ENCODE measurements at regions not wholly inside any gene's neighbourhood (a gene's known extent, or its start where the extent isn't known, plus 50 kb on each side); places are given as distances from the start of the nearest gene placed in this dataset.
"Not testable (repeated sequence)": the region's sequence is repeated elsewhere in the genome, so short reads cannot be mapped to it uniquely, and the experiment has no call there.

DNA sequence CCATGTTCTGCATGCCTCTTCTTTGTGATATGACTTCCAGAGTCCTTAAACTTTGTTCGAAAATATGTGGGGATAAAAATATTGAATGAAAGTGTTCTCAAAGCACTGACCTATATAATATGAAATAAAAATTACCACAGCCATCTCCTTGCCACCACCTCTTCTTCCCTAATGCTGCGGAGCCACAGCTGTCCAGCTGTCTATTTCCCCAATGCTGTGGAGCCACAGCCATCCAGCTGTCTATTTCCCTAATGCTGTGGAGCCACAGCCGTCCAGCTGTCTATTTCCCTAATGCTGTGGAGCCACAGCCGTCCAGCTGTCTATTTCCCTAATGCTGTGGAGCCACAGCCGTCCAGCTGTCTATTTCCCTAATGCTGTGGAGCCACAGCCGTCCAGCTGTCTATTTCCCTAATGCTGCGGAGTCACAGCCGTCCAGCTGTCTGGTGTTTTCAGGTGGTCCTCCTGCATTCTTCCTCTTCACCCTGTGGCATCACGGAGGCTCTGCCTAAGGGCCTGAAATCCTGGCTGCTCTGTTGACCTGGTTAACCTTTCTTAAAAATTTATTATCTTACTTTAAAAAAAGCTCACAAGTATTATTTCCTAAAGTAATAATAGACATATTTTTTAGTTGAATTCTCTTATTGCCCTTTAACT is 266.1 kb upstream of the MEX3C start:
- Histone ChIP-seq H3K4me1 (no peaks in the 10 kb centered on the region), H3K36me3 (replicated peaks) (no peaks in the 10 kb centered on the region), H3K4me3 (no peak overlapping the region), H3K27me3 (ENCODE audit: low read depth) (no peaks in the 10 kb centered on the region), H3K9me3 (no peaks in the 10 kb centered on the region)
- DNase-seq (ENCODE audit: low spot score in 2 of 2): no peak
- in situ Hi-C loops (cut with MboI; ENCODE audit: low sequenced_read_pairs): no loop called here

DNA sequence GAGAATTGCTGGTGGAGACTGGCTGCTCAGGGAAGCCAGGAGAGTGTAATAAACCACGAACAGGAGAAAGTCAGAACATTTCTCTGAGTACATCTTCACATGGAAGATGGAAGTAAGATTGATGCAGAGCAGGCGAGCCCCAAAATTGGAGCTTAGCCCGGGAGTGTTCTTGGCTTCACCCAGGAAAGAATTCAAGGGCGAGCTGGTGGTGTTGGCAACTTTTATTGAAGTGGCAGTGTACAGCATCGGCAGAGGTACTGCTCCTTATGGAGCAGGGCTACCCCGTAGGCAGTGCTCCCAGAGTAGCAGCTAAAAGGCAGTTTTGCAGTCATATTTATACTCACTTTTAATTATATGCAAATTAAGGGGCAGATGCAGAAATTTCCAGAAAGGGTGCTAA is 281.4 kb upstream of the MEX3C start:
- no peaks in the 10 kb centered on the region for H3K27me3 ChIP-seq (ENCODE audit: low read depth)
- no peak for DNase-seq (ENCODE audit: low spot score in 2 of 2)
- in situ Hi-C loops (cut with MboI; ENCODE audit: low sequenced_read_pairs): no loop called here
- H3K4me1 ChIP-seq: no peaks in the 10 kb centered on the region
- no peak overlapping the region for H3K4me3 ChIP-seq
- no peaks in the 10 kb centered on the region for H3K36me3 ChIP-seq (replicated peaks)
- H3K9me3 ChIP-seq: no peaks in the 10 kb centered on the region

GRCh38 chr18:51479736-51480135 is 282.3 kb upstream of the MEX3C start:
- Histone ChIP-seq H3K27me3 (ENCODE audit: low read depth) (no peaks in the 10 kb centered on the region), H3K4me3 (no peak overlapping the region), H3K9me3 (no peaks in the 10 kb centered on the region), H3K36me3 (replicated peaks) (no peaks in the 10 kb centered on the region), H3K4me1 (no peaks in the 10 kb centered on the region)
- in situ Hi-C loops (cut with MboI; ENCODE audit: low sequenced_read_pairs): no loop called here
- no peak for DNase-seq (ENCODE audit: low spot score in 2 of 2)

DNA sequence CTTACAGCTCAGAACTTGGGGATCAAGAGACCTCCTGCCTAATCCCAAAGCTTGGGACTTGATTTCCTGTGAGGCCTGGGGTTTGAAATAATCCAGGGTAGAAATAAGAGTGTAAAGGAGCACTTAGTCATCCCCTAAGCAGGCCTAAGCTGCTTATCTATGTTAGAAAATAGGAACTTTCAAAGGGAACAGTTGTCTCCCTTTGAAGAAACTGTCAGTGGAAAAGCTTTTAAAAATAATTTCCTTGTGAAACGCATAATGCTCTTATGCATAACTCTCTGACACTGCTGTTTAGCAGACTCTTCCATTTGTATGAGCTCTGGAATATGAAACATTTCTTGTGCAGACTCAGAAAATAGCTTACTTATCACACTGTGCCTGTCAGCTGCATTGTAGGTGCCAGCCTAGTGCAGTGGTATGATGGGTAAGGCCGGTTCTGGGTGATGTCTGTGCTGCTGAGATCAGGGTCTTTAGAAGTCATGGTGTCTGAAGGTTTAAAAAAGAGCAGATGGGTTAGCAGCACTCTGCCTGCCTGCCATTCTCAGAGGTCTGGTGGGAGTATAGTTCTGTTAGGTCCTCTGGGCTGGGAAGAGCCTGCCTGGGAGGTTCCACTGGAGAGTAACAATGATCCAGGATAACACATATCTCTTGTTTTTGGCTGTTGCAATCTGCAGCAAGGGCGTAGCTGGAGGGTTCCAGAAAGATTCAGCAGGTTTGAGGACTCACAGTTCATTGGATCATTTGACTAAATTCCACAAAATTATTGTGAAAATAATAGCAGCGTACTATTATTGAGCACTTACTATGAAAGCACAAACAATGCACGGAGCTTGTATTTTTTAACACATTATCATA is 283.2 kb upstream of the MEX3C start:
- in situ Hi-C loops (cut with MboI; ENCODE audit: low sequenced_read_pairs): no loop called here
- DNase-seq (ENCODE audit: low spot score in 2 of 2): no peak
- no peaks in the 10 kb centered on the region for H3K4me1 ChIP-seq
- H3K36me3 ChIP-seq (replicated peaks): no peaks in the 10 kb centered on the region
- H3K27me3 ChIP-seq (ENCODE audit: low read depth): no peaks in the 10 kb centered on the region
- H3K9me3 ChIP-seq: no peaks in the 10 kb centered on the region
- H3K4me3 ChIP-seq: no peak overlapping the region

GRCh38 chr18:51486735-51487366 is 289.4 kb upstream of the MEX3C start:
- in situ Hi-C loops (cut with MboI; ENCODE audit: low sequenced_read_pairs): no loop called here
- no peak for DNase-seq (ENCODE audit: low spot score in 2 of 2)
- no peaks in the 10 kb centered on the region for H3K4me1 ChIP-seq
- H3K36me3 ChIP-seq (replicated peaks): no peaks in the 10 kb centered on the region
- no peaks in the 10 kb centered on the region for H3K9me3 ChIP-seq
- H3K27me3 ChIP-seq (ENCODE audit: low read depth): no peaks in the 10 kb centered on the region
- H3K4me3 ChIP-seq: no peak overlapping the region

DNA sequence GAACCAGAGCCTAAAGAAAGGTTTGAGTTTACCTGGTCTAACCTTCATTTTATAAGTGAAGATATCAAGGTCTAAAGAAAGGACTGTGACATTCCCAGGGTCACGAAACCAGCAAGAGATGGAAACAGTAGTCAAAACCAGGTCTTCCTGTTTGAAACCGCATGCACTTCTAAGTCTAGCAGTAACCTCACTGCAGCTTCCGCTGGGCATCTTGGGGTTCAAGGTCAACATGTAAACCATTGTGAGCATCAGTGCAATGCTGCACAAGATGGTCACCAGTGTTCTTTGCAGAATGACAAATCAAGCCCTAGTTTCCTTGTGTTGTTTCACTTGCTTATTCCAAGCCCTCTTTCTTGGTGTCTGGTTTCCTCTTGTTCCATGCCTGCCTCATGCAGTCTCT is 292.9 kb upstream of the MEX3C start:
- H3K27me3 ChIP-seq (ENCODE audit: low read depth): no peaks in the 10 kb centered on the region
- DNase-seq (ENCODE audit: low spot score in 2 of 2): no peak
- H3K4me3 ChIP-seq: no peak overlapping the region
- H3K9me3 ChIP-seq: no peaks in the 10 kb centered on the region
- in situ Hi-C loops (cut with MboI; ENCODE audit: low sequenced_read_pairs): no loop called here
- no peaks in the 10 kb centered on the region for H3K4me1 ChIP-seq
- H3K36me3 ChIP-seq (replicated peaks): no peaks in the 10 kb centered on the region

DNA sequence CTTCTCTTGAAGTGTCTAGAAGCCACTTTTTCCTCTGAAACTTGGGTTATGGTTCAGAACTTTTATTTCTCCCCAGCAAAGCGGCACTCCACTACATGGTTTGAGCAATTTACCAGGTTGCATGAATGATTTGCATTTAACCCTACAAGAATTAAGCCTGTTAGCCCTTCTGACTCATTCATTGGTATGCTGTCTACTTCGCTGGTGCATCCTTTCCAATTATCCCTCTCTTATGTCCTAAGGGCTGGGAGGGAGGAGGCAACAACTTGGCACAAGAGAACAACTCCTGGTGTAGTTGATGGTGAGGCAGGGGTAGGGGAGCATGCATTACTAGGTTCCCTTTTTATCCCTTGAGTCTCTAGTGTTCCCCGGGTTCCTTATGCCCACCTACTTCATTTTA is 293.4 kb upstream of the MEX3C start:
- no peak for DNase-seq (ENCODE audit: low spot score in 2 of 2)
- no peaks in the 10 kb centered on the region for H3K9me3 ChIP-seq
- H3K4me1 ChIP-seq: no peaks in the 10 kb centered on the region
- H3K27me3 ChIP-seq (ENCODE audit: low read depth): no peaks in the 10 kb centered on the region
- H3K4me3 ChIP-seq: no peak overlapping the region
- no peaks in the 10 kb centered on the region for H3K36me3 ChIP-seq (replicated peaks)
- in situ Hi-C loops (cut with MboI; ENCODE audit: low sequenced_read_pairs): no loop called here

DNA sequence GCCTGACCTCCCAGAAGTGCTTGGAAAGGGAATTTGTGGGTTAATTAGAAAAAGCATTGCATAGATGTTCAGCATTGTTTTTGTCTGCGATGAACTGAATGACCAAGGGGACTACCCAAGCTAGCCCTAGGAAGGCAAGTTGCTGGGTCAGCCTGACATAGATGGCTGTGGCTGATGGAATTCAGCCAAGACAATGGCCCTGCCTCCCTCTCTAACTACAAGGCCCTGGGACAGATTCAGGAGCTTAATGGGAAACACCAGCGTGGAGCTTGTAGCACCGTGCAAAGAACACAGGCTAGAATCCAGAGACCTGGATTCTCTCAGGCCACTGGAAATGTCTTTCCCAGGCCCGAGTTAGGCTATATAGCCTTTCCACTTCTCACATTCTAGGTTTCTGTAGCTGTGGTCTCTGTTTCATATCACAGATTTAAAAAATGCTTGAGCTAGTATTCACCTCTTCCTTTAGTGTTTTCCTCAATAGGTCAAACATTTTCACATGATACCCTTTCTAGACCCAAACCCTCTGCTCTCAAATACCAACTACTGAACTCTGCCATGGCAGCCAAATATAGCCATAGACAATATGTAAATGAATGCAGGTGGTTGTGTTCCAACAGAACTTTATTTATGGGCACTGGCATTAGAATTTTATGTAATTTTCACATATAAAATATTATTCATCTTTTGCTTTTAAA is 294.3 kb upstream of the MEX3C start:
- DNase-seq (ENCODE audit: low spot score in 2 of 2): no peak
- in situ Hi-C loops (cut with MboI; ENCODE audit: low sequenced_read_pairs): no loop called here
- no peaks in the 10 kb centered on the region for H3K36me3 ChIP-seq (replicated peaks)
- H3K4me1 ChIP-seq: no peaks in the 10 kb centered on the region
- H3K27me3 ChIP-seq (ENCODE audit: low read depth): no peaks in the 10 kb centered on the region
- no peaks in the 10 kb centered on the region for H3K9me3 ChIP-seq
- no peak overlapping the region for H3K4me3 ChIP-seq

DNA sequence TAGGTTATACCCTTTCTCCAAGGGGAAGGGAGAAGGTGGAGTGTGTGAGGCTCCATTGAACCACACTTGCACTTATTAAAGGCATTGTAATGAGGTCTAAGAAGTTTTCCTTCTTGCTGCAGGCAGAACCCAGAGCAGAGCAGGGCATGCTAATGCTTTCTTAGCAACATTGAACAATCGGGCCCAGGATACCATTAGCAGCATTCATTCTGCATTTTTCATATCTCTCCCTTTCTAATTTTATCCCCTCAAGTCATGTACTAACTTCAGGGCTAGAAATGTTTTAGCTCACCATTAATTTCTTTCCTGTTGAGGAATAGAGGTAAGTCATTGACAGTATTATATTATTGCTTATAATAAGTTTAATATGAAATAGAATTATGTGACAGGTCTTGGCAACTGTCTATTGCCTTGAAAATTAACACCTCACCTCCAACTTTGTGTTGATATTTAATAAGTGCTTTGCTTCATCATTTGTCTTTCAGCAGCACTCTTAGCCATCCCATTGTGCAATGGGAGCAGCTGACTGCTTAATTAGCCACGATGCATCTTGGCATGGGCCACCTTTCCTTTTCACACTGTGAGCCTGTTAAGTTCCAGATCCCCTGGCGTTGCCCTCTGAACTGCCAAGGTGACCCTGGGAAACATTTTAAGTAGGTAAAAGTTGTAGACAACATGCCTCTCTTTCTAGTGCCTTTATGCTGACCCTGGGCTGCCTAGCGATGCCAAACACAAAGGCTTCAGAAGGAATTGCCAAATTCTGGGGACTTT is 300.8 kb upstream of the MEX3C start:
- in situ Hi-C loops (cut with MboI; ENCODE audit: low sequenced_read_pairs): no loop called here
- DNase-seq (ENCODE audit: low spot score in 2 of 2): no peak
- Histone ChIP-seq H3K4me1 (no peaks in the 10 kb centered on the region), H3K4me3 (no peak overlapping the region), H3K27me3 (ENCODE audit: low read depth) (no peaks in the 10 kb centered on the region), H3K9me3 (no peaks in the 10 kb centered on the region), H3K36me3 (replicated peaks) (no peaks in the 10 kb centered on the region)

GRCh38 chr18:51503351-51503750 is 305.9 kb upstream of the MEX3C start:
- in situ Hi-C loops (cut with MboI; ENCODE audit: low sequenced_read_pairs): no loop called here

GRCh38 chr18:51506811-51507210 is 309.3 kb upstream of the MEX3C start:
- Histone ChIP-seq H3K4me1 (no peaks in the 10 kb centered on the region), H3K27me3 (ENCODE audit: low read depth) (no peaks in the 10 kb centered on the region), H3K36me3 (replicated peaks) (no peaks in the 10 kb centered on the region), H3K4me3 (no peak overlapping the region), H3K9me3 (no peaks in the 10 kb centered on the region)
- in situ Hi-C loops (cut with MboI; ENCODE audit: low sequenced_read_pairs): no loop called here
- DNase-seq (ENCODE audit: low spot score in 2 of 2): no peak

More at GRCh38 chr18:51503351-51503750, 305.9 kb upstream of the MEX3C start:
- no peak for DNase-seq (ENCODE audit: low spot score in 2 of 2)
- H3K4me1 ChIP-seq: no peaks in the 10 kb centered on the region
- no peaks in the 10 kb centered on the region for H3K27me3 ChIP-seq (ENCODE audit: low read depth)
- H3K4me3 ChIP-seq: no peak overlapping the region
- H3K36me3 ChIP-seq (replicated peaks): no peaks in the 10 kb centered on the region
- no peaks in the 10 kb centered on the region for H3K9me3 ChIP-seq

DNA sequence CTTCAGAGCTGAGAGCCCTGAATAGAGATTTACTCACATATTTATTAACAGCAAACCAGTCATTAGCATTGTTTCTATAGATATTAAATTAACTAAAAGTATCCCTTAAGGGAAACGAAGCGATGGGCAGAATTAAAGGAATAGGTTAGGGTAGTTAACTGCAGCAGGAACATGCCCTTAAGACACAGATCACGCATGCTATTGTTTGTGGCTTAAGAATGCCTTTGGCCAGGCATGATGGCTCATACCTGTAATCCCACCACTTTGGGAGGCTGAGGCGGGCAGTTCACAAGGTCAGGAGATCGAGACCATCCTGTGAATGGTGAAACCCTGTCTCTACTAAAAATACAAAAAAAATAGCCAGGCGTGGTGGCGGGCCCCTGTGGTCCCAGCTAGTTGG is 310.9 kb upstream of the MEX3C start:
- H3K36me3 ChIP-seq (replicated peaks); H3K4me3 ChIP-seq; H3K9me3 ChIP-seq; in situ Hi-C loops (cut with MboI; ENCODE audit: low sequenced_read_pairs); H3K4me1 ChIP-seq; H3K27me3 ChIP-seq (ENCODE audit: low read depth); DNase-seq (ENCODE audit: low spot score in 2 of 2): not testable (repeated sequence)

- in situ Hi-C loops (cut with MboI; ENCODE audit: low sequenced_read_pairs): no loop called here
- no peaks in the 10 kb centered on the region for H3K9me3 ChIP-seq
- H3K4me3 ChIP-seq: no peak overlapping the region
- H3K27me3 ChIP-seq (ENCODE audit: low read depth): no peaks in the 10 kb centered on the region
- H3K4me1 ChIP-seq: no peaks in the 10 kb centered on the region
- H3K36me3 ChIP-seq (replicated peaks): no peaks in the 10 kb centered on the region
- DNase-seq (ENCODE audit: low spot score in 2 of 2): no peak
Measured at GRCh38 chr18:51510020-51510419, 312.5 kb upstream of the MEX3C start.

All from HAP-1 (cell line).